ENCODE measurements at regions not wholly inside any gene's neighbourhood (a gene's known extent, or its start where the extent isn't known, plus 50 kb on each side); places are given as distances from the start of the nearest gene placed in this dataset.
"Not testable (repeated sequence)": the region's sequence is repeated elsewhere in the genome, so short reads cannot be mapped to it uniquely, and the experiment has no call there.

DNA sequence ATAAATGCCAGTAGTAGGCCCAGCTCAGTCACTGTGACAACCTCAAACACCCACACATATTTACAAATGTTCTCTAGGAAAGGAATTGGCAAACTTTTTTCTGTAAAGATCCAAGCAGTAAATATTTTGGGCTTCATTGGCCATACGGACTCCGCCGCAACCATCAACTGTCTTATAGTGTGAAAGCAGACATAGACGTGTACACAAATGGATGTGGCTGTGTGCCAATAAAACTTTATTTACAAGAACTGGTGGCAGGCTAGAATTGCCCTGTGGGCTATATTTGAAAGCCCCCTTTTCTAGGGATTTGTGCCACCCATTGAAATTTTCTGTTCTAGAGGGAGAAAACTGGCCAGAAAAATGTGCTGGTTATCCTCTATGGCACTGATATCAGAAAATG, 683.8 kb upstream of the EEF2KMT start:
- no peak for DNase-seq

DNA sequence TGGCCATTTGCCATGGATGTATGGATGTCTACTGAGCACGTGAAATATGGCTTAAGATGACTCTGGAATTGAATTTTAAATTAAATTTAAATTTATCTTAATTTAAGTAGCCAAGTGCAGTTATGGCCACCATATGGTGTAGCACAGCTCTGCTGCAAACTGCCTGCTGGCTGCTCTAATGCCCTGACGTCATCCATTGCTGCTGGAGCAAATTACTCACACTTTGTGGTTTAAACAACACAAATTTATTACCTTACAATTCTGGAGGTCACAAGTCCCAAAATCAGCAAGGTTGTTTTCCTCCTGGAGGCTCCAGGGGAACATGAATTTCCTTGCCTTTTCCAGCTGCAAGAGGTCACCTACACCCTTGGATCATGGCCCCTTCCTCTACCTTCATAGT, 679.3 kb upstream of the EEF2KMT start:
- no peak for DNase-seq

DNA sequence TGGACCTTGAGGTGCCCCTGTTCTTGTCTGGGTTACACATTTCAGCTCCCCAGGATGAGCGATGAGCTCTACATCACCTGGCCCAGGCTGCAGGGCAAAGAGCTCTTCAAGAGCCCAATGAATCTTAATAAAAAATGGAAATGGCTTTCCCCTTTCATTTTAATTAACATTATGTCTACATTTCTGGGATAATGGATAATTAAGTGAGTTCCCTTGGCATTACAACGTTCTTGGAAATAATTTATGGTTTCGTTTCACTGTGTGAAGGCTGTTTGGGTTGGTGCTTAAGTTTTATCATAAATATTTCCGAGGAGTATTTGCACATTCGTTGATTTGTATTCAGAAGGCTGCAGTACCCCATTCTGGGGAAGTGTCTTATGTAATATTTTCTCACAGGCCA, 678.3 kb upstream of the EEF2KMT start:
- no peak for DNase-seq

DNA sequence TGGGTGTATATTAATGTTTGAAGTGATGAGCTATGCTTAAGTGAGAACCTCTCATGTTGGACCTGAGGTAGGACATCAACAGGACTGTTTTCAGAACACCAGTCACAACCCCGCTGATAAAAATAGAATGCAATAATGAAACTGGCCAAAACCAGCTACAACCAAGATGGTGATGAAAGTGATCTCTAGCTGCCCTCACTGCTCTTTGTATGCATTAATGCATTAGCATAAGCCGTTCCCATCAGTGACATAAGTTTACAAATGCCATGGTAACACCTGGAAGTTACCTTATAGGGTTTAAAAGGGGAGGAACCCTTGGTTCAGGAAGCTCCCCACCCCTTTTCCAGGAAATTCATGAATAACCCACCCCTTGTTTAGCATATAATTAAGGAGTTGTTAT, 672.5 kb upstream of the EEF2KMT start:
- no peak for DNase-seq

DNA sequence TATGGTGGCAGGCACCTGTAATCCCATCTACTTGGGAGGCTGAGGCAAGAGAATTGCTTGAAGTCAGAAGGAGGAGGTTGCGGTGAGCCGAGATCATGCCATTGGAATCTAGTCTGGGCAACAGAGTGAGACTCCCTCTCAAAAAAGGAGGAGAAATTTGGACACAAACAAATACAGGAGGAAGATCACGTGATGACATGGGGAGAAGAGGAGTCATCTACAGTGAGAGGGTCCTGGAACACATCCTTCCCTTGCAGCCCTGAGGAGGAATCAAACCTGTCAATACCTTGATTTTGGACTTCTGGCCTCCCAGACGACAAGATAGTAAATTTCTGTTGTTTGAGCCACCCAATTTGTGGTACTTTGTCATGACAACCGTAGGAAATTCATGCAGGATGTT, 671.9 kb upstream of the EEF2KMT start:
- no peak for DNase-seq

DNA sequence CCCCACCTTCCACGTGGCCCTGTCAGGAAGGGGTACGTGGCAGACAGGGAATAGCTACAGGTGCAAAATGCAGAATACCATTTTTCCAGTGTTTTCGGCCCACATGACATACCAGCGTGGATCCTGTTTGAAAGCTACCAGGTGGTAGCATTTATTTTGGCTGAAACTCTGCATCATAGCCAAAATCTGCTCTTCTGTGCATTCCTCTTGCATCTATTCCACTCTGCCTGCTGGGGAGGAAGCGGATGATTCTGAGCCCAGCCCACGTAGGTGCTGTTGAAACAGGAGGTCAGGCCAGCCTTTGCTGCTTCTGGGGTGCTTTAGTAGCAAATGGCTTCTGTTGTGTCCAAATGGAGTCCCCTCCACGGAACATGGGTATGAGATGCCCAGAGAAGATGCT, 670.9 kb upstream of the EEF2KMT start:
- DNase-seq: no peak

DNA sequence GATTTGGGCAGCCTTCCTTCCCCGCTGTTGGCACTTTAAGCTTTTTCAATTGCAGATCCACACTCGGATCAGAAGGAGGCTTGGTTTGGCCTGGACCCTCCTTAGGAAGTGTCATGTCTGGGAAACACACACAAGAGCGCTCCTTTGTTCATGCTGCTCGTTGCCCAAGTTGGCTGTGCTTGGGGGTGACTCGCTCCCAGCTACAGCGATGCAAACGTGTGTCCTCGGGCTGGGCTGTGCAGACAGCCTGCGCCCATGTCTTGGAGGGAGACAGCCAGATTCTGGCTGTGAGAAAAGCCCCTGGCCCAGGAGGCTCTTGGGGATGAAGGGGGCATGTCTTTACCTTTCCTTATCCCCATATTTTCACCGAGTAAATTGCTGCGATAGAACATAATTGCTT, 665.6 kb upstream of the EEF2KMT start:
- DNase-seq: no peak

DNA sequence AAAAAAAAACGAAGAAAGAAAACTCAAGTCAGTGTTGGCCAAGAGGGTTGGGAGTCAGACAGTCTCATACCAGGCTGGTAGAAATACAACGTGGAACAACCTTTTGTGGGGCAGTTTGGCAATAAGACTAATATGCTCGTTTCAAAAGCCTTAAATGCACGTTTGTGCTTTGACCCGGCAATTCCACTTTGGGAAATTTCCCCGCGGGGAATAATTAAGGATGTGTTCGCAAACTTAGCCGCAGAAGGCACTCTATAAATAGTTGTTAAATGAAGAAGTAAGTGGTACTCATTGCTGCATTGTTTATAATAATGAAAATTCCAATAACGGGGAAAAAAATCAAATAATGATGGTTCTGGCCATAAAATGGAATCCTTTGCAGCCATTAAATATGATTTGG, 664.8 kb upstream of the EEF2KMT start:
- DNase-seq: no peak

DNA sequence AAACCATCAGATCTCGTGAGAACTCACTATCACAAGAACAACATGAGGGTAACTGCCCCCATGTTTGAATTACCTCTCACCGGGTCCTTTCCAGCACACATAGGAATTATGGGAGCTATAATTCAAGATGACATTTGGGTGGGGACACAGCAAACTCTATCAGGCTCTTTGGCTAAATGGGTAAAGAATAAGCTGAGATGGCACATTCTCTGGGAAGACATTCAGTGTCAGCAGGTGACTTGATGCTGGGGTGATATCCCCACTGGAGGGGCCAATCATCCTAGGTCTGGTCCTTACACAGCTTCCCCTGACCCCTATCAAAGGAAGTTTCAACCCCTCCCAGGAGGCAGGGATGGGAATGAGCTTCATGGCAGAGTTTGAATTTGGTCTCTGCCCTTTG, 664.0 kb upstream of the EEF2KMT start:
- no peak for DNase-seq

DNA sequence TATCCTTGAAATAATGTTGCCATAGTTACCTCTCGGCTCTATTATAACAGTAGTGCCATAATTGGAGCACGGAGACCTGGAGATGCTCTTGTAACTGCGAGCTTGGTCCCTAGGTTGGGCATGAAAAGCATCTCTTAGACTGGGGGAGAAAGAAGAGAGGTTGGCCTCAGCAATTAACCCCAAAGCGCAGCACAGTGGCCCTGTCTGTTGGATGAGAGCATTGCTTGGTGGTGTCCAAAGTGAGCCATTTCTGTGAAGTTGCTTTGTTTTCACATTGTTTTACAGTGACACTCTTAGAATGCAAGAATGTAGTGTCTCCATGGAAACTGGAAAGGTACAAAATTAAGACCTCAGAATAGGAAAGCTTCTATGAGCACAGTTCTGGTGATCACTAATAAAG, 660.7 kb upstream of the EEF2KMT start:
- DNase-seq: no peak

DNA sequence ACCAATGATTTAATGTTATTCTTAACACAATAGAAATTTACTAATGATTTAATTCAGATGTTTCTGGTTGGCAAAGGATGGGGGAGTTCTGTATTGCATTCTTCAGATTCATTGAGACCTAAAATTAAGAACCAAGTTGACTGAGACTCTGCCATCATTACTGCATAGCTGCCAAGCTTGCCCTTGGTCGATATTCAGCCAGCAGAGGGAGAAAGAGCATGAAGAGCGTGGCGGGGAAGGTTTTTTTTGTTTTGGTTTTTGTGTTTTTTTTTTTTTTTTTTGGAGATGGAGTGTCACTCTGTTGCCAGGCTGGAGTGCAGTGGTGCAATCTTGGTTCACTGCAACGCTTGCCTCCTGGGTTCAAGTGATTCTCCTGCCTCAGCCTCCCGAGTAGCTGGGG, 659.4 kb upstream of the EEF2KMT start:
- no peak for DNase-seq

DNA sequence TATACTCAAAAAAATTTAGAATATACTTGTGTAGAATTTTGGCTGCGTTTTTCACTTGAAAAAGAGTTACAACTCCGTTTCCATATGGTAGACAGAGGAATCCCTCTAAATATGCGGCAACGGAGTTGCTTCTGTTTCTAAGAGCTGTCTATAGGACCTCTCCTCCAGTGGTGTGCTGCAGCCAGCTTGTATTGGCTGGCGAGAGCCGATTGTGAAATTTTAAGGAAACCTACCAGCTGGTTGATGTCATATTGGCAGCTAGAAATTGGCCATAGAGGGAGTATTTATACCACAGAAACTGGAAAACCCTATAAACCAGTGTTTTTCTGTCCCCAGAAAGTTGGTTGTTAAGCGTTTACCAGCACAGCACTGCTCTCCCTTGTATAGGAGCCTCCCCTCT, 655.8 kb upstream of the EEF2KMT start:
- DNase-seq: no peak

DNA sequence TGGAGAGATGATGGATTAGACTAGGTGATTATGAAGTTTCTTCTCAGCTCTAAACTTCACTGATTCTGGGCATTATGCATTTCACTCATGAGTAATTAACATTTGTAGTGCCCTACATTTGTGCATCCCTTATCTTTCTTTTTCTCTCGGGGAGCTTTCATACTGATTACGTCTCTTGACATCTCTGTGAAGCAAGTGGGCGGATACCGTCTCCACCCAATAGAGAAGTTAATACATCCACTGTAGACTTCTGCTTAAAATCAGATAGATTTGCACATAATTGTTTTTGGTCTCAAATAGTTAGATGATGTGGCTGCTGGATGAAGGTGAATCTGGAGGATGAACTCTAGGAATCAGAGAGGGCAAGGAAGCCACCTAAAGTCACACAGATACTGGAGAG, 653.6 kb upstream of the EEF2KMT start:
- no peak for DNase-seq

DNA sequence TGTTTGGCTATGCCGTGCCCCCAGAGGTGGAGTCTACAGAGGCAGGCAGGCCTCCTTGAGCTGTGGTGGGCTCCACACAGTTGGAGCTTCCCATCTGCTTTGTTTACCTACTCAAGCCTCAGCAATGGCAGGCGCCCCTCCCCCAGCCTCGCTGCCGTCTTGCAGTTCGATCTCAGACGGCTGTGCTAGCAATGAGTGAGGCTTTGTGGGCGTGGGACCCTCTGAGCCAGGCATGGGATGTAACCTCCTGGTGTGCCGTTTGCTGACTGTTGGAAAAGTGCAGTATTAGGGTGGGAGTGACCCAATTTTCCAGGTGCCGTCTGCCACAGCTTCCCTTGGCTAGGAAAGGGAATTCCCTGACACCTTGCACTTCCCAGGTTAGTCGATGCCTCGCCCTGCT, 652.8 kb upstream of the EEF2KMT start:
- DNase-seq: not testable (repeated sequence)

DNA sequence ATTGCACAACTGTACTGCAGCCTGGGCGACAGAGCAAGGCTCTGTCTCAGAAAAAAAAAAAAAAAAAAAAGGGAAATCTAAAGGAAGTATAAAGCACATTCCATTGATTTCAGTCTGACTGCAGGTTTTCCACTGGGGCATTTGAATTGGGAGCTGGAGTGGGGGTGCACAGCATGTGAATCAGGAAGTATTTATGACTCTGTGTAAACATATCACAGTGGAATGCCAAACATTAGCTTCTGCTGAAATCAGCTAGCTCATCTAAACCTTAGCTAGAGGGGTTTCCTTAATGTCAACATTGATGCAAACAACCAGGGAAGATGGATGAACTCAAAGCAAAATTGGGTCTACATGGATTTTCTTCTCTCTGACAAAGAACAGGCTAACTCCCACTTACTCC, 641.0 kb upstream of the EEF2KMT start:
- no peak for DNase-seq

DNA sequence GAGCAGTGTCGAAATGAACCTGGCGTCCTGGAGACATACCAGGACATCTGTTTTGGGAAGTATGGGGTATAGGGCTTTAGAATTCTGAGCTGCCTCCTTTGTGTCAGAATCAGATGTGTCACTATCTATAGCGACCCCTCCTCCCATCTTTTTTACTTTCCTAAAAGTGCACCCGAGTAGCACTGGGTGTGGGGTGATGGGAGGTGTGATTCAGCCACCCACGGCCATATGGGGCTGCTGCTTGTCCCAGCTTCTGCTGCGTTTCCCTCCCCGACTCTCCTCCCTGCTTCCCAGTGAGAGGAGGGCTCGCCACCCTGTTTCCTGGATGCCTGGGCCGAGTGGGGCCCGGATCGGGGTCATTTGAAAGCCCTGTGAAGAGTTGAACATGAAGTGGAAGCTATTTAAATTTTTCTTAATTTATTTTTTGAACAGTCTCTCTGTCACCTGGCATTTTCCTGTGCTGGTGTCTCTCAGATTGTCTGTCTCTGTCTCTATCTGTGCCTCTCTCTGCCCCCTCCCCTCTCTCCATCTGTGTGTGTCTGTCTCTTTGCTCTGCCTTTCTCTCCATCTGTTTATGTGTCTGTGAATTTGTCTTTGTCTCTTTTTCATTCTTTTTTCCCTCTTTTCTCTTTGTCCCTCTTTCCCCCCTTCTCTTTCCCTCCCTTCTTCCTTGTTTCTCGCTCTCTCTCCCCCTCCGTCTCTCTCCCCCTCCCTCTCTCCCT, 638.8 kb upstream of the EEF2KMT start:
- no peak for DNase-seq

DNA sequence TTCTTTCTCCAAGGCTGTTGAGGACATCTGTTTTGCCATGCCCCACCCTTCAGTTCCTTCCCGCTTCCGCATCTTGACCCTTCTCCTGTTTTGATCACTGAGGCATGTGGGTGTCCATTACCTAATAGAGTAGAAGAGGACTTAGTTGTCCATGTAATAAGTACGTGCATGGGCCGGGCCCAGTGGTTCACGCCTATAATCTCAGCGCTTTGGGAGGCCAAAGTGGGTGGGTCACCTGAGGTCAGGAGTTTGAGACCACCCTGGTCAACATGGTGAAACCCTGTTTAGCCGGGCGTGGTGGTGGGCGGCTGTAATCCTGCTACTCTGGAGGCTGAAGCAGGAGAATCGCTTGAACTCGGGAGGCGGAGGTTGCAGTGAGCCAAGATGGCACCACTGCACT, 637.8 kb upstream of the EEF2KMT start:
- no peak for DNase-seq

DNA sequence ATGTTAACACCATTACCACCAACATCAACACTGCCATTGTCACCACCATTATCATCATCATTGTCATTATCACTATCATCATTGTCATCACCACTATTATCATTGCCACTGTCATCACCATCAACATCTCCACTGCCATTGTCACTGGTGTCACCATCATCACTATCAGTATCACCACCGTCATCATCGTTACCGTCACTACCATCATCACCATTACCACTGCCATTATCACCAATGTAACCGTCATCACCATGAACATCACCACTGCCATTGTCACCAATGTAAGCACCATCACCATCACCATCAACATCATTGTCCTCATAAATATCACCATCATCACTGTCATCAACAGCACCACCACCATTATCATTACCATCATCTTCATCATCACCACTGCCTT, 633.2 kb upstream of the EEF2KMT start:
- no peak for DNase-seq

DNA sequence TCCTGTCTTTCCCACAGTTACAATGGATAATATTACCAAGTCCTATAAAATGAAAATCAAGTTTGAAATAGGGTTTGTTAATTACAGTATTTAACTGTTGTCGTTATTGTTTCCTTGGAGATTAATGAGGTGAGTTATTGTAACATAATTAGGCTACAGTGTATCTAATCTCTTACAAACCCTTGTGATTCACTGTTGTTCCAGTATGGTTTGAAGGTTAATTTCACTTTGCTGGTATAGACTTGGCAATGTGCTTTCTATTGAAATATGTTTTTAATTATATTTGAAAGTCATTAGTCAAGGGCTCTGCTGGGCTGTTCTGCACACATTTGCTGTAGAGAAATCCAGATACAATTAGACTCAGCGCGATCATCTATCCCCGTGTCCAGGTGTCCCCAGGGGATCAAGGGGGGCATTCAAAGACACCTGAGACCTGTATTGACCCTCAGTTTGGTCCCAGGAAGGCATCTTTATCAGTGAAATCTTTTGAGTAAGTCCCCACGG, 624.6 kb upstream of the EEF2KMT start:
- no peak for DNase-seq

DNA sequence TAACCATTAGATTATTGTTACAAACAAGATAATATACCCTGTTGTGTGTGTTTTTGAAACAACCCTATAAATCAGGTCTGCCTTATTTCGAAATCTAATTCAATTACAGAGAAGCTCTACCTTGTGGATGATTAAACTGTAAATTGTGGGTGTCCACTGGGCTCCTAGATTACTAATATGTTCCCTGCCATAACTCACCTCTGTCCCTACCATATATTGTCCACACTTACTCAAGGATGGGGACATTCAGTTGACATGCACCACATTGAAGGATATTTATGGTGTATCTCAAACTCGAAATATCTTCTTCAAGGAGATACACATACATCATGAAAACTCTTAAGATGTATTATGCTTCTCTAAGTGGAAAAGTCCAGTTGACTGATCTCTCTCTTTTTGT, 617.6 kb upstream of the EEF2KMT start:
- DNase-seq: no peak

DNA sequence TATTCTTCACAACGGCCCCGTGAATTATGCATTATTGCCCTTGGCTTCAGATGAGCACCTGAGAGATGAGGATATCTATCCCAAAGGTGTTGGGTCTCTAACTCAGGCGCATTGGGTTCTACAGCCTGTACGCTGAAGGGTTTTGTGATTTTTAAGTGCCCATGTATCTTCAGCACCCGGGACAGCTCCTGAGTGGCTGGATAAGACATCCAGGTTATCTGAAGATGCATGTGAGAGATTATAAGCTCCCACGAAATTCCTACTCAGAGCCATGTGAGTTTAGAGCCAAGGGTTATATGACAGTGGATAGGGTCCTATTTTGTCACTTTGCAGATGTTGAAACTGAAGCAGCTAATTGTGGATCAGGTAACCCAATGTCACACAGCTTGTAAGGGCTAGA, 612.3 kb upstream of the EEF2KMT start:
- no peak for DNase-seq

DNA sequence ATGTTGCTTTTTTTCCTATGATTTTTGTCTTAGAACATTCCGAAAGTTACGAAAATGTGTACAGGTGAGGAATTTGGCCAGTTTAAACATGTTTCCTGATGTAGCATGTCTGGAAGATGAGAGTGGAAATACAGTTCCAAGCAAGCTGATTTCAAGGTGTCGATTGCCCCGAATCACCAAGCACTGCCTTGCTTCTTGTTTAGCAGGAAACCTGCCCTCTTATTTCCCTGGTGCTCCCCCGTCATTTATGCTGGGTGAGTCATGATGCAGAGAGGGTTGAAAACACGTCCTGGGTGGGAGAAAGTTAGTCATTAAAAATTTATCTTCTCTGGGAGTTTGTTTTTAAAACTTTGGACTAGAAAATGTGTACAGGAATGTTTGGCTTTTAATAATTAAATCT, 608.6 kb upstream of the EEF2KMT start:
- no peak for DNase-seq

DNA sequence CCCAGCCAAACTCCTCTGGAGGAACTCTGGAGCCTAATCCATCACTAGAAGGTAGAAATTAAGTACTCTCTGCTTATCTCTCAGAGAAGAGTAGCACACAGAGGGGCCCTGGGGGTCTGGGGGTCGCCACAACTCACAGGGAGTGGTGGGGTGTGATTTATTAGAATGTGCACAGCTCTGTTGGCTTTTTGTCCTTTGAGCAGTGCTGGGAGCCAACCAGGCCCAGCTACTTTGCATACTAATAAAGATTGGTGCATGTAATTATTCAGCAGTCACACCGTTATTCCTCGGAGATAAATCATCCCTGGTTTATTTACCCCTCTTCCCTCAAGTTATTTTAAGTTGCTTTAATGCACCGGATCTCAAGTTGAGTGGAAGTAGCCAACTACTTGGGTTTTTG, 606.7 kb upstream of the EEF2KMT start:
- DNase-seq: no peak

DNA sequence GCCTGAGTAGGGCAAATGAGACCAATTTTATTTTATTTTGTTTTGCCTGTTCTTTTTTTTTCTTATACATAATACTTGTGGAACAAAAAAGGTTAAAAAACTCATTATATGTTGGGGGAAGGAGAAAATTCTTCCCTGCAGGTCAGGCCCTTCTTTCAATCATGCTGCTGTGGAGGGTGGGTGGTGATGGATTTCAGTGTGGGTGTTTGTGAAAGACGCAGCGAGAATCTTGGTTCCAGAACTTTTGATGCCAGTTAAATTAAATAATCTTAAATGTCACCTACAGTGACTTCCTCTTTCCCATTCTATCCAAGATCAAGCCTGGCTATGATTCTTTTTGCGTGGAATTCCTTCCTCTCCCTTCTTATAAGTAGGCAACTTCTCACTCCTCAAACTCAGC, 595.8 kb upstream of the EEF2KMT start:
- no peak for DNase-seq

DNA sequence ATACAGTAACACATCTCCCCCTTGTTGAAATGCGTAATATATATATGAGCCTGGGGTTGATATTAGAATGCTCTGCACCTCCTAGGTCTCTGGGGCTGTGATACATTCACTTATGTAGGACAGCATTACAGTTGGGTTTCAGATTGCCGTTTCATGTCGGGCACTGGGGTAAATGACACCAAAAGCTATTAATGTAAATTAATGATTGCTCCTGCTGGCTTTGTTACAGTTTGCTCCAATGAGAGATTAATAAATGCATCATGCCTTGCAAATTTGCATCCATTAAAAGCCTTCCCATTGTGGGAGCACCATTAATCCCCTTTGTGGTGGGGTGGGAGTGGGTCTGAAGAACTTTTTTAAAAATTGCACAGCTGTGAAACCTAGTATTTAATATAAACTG, 584.4 kb upstream of the EEF2KMT start:
- DNase-seq: no peak

DNA sequence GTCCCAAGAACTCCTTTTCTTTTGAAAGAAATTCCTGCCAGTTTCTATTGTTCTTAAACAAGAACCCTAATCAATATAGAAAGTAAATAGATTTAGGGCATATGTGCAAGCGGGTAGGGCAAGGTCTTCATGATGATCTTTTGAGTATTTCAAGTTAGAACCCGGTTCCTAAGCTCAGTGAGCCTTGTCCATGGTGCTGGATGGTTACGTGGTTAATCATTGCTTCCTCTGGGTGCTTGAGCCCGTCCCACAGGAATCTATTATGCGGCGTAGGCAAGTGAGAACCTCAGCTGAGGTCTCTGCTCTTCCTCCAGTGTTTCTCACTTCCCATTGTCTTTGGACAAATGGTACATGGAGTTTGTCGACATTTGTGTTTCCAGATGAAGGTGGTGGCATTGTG, 580.8 kb upstream of the EEF2KMT start:
- DNase-seq: no peak
